Upper lobe of left lung (tissue), 6 donors: ENCODE measurements at regions not wholly inside any gene's neighbourhood (a gene's known extent, or its start where the extent isn't known, plus 50 kb on each side); places are given as distances from the start of the nearest gene placed in this dataset.

ENCODE experiments used
- ATAC-seq, 2 donors: fragments of 200-7000 bp; cut with Tn5 transposase; one replicate each; pipeline ENCODE4 v1.9.1; 2022; ENCODE audit warnings: mild to moderate bottlenecking in 2 of 2, moderate library complexity in 2 of 2; ENCODE audit not compliant: low FRiP score in 2 of 2
- DNase-seq, 2 donors: peaks; one replicate each; pipeline ENCODE4 v3.0.0-alpha.2; 2019 to 2020
- H3K27ac ChIP-seq, 4 donors: fragments of 200-600 bp; sonication (generic); one replicate each; pipeline ENCODE4 v1.5.1; 2016 to 2019
- H3K27me3 ChIP-seq, 4 donors: fragments of 200-600 bp; sonication (generic); one replicate each; pipeline ENCODE4 v1.5.1; 2017 to 2019
- H3K36me3 ChIP-seq, 4 donors: fragments of 200-600 bp; sonication (generic); one replicate each; pipeline ENCODE4 v1.5.1; 2016 to 2019
- H3K4me1 ChIP-seq, 4 donors: fragments of 200-600 bp; sonication (generic); one replicate each; pipeline ENCODE4 v1.5.1; 2018 to 2019
- H3K4me3 ChIP-seq, 4 donors: fragments of 200-600 bp; sonication (generic); one replicate each; pipeline ENCODE4 v1.5.1; 2017 to 2019; ENCODE audit warnings: mild to moderate bottlenecking in 2 of 4, moderate library complexity in 1 of 4
- H3K9me3 ChIP-seq, 4 donors: fragments of 200-600 bp; sonication (generic); one replicate each; pipeline ENCODE4 v1.5.1; 2018 to 2019
- CTCF ChIP-seq, 6 experiments: fragments of 450-650 bp in 4 of 6; fragments of 200-600 bp in 2 of 6; sonication (generic) in 2 of 6; IDR thresholded peaks; one replicate each; pipeline ENCODE4 v1.5.1; 2016 to 2019; ENCODE audit warnings: antibody characterized with exemption in 6 of 6
- EP300 ChIP-seq, 4 donors: sonication (generic); formaldehyde crosslinking; IDR thresholded peaks; one replicate each; pipeline ENCODE4 v1.5.1; 2017; ENCODE audit warnings: antibody characterized with exemption in 4 of 4, control low read depth in 2 of 4
- POLR2A ChIP-seq, 4 donors: fragments of 450-650 bp; IDR thresholded peaks; one replicate each; pipeline ENCODE4 v1.5.1; 2016 to 2017; ENCODE audit warnings: antibody characterized with exemption in 4 of 4, mild to moderate bottlenecking in 2 of 4
- POLR2AphosphoS5 ChIP-seq, 2 donors: sonication (generic); formaldehyde crosslinking; IDR thresholded peaks; one replicate each; pipeline ENCODE4 v1.5.1; 2017; ENCODE audit warnings: antibody characterized with exemption in 2 of 2
- WGBS, 2 donors: methylation state at CpG; one replicate each; pipeline ENCODE4 v1.1.5; 2017 to 2018; 5-methylcytosine and 5-hydroxymethylcytosine counted together
- donor health status: DM: no; HTN: no; CAD: no; lungs with moderate emphysema.
- donor health status: DM: no; HTN: yes; CAD: no; lungs with severe emphysema.

- Histone ChIP-seq H3K27me3 (no peaks in the 10 kb centered on the region), H3K36me3 (no peaks in the 10 kb centered on the region), H3K4me3 (no peak overlapping the region), H3K27ac (no peak overlapping the region), H3K9me3 (no peaks in the 10 kb centered on the region), H3K4me1 (no peaks in the 10 kb centered on the region)
- DNase-seq (no peak), ATAC-seq (no peak)
- TF ChIP-seq CTCF (IDR thresholded peaks at IDR 0.05), result no peak
- TF ChIP-seq POLR2A (IDR thresholded peaks at IDR 0.05), result no peak
- WGBS, 2 donors, result 72 to 76% methylated on average over 25 of the region's 25 CpGs
Observed at GRCh38 chr18:78399992-78400503, 579.6 kb upstream of the SALL3 start.

- no peak overlapping the region for H3K27ac ChIP-seq
- DNase-seq (no peak), ATAC-seq (no peak)
- no peaks in the 10 kb centered on the region for H3K36me3 ChIP-seq
- no peaks in the 10 kb centered on the region for H3K27me3 ChIP-seq
- H3K9me3 ChIP-seq, result no peaks in the 10 kb centered on the region
- TF ChIP-seq CTCF (IDR thresholded peaks at IDR 0.05) (no peak), POLR2A (IDR thresholded peaks at IDR 0.05) (no peak), EP300 (IDR thresholded peaks at IDR 0.05) (no peak)
- 80 to 92% methylated on average over 7 of the region's 7 CpGs for WGBS, 2 donors
- no peak overlapping the region for H3K4me3 ChIP-seq
- peaks cover 0 to 9% (median 2%) of the 10 kb centered on the region in 4 donors for H3K4me1 ChIP-seq
Observed at GRCh38 chr18:78402440-78402839, 577.2 kb upstream of the SALL3 start.

GRCh38 chr18:78402966-78403365 lies 576.7 kb upstream of the SALL3 start:
- Histone ChIP-seq H3K27me3 (no peaks in the 10 kb centered on the region), H3K9me3 (no peaks in the 10 kb centered on the region), H3K36me3 (no peaks in the 10 kb centered on the region), H3K4me1 (peaks cover 0 to 11% (median 3%) of the 10 kb centered on the region in 4 donors), H3K4me3 (no peak overlapping the region), H3K27ac (no peak overlapping the region)
- 78 to 87% methylated on average over 7 of the region's 7 CpGs for WGBS, 2 donors
- no peak for TF ChIP-seq CTCF (IDR thresholded peaks at IDR 0.05)
- TF ChIP-seq POLR2AphosphoS5 (IDR thresholded peaks at IDR 0.05), result no peak
- no peak for TF ChIP-seq EP300 (IDR thresholded peaks at IDR 0.05)
- TF ChIP-seq POLR2A (IDR thresholded peaks at IDR 0.05), result no peak
- ATAC-seq (no peak), DNase-seq (no peak)

DNA sequence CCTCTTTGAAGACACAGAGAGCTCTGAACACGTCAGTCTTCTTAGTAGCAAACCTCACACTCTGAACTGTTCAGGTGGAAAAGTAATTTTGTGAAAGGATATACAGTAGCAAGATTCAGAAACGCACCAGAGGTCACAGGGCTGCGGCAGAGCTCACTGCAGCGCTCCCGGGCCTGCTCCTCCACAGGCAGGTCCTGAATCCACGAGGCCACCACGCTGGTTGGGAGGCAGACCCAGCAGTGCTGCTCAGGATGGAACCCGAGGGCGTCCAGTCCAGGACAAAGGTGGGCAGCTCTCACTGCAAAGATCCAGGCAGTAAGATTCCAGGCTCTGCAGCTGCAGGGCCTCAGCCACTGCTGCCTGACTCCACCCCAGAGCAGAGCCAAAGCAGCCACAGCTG lies 576.2 kb upstream of the SALL3 start:
- TF ChIP-seq POLR2AphosphoS5 (IDR thresholded peaks at IDR 0.05) (no peak), POLR2A (IDR thresholded peaks at IDR 0.05) (no peak), EP300 (IDR thresholded peaks at IDR 0.05) (no peak), CTCF (IDR thresholded peaks at IDR 0.05) (no peak)
- Histone ChIP-seq H3K27ac (no peak overlapping the region), H3K9me3 (no peaks in the 10 kb centered on the region), H3K36me3 (no peaks in the 10 kb centered on the region), H3K4me3 (no peak overlapping the region), H3K27me3 (no peaks in the 10 kb centered on the region), H3K4me1 (peaks cover 0 to 11% (median 3%) of the 10 kb centered on the region in 4 donors)
- no peak for DNase-seq
- no peak for ATAC-seq
- WGBS, 2 donors, result 88% methylated on average over 5 to 9 of the region's 9 CpGs

DNA sequence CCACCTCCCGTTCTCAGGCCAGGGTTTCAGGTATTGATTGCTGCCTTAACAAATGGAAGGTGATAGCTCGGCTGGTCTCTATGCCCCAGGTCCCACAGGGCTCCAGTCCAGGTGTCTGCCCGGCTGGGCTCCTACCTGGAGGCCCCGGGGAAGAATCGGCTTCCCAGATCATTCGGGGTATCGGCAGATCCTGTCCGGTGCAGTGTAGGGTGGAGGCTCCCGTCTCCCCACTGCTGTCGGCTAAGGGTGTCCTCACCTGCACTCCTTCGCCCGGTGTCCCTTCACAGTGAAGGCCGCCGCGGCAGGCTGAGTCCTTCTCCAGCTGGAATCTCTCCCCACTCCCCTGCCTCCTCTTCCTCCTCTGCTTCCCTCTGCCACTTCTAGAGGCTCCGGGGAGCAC lies 573.9 kb upstream of the SALL3 start:
- Histone ChIP-seq H3K27me3 (no peaks in the 10 kb centered on the region), H3K36me3 (no peaks in the 10 kb centered on the region), H3K9me3 (no peaks in the 10 kb centered on the region), H3K27ac (no peak overlapping the region), H3K4me3 (no peak overlapping the region), H3K4me1 (peaks cover 0 to 11% (median 3%) of the 10 kb centered on the region in 4 donors)
- TF ChIP-seq EP300 (IDR thresholded peaks at IDR 0.05) (no peak), CTCF (IDR thresholded peaks at IDR 0.05) (no peak), POLR2A (IDR thresholded peaks at IDR 0.05) (no peak), POLR2AphosphoS5 (IDR thresholded peaks at IDR 0.05) (no peak)
- ATAC-seq, result no peak
- 86 to 90% methylated on average over 15 to 16 of the region's 16 CpGs for whole genome bisulfite sequencing, 2 donors
- no peak for DNase-seq
